GM19238 (cell line): ENCODE measurements at regions not wholly inside any gene's neighbourhood (a gene's known extent, or its start where the extent isn't known, plus 50 kb on each side); places are given as distances from the start of the nearest gene placed in this dataset.
"Not testable (repeated sequence)": the region's sequence is repeated elsewhere in the genome, so short reads cannot be mapped to it uniquely, and the experiment has no call there.

Source experiments
- DNase-seq: peaks from one replicate; pipeline ENCODE4 v3.0.0; 2011; ENCODE audit warnings: low spot score; ENCODE audit not compliant: insufficient read length

- no peak for DNase-seq
These were observed 419.2 kb upstream of the NFE2L3 start for GRCh38 chr7:25732766-25733217.

DNA sequence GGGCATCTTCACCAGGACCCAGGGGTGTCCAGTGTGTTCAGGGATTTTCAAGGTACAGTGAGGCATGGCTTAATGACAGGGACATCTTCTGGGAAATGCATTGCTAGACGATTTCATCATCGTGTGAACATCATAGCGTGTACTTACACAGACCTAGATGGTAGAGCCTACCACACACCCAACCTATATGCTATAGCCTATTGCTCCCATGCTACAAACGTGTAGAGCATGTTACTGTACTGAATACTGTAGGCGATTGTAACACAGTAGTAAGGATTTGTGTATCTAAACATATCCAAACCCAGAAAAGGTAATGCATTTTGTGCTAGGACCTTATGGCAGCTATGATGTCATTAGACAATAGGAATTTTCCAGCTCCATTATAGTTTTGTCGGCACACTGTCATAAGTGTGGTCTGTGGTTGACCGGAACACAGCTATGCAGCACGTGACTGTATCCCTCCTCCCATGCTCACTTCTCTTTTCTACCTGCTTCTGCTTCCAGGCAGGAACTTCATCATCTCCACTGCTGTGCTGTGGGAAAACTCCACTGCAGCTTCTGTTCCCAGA lies 416.2 kb upstream of the NFE2L3 start:
- no peak for DNase-seq

GRCh38 chr7:25738528-25738927 lies 413.5 kb upstream of the NFE2L3 start:
- DNase-seq: no peak

GRCh38 chr7:25739143-25739542 lies 412.9 kb upstream of the NFE2L3 start:
- no peak for DNase-seq

- DNase-seq: no peak
These were observed 409.7 kb upstream of the NFE2L3 start for GRCh38 chr7:25742316-25742715.

- not testable (repeated sequence) for DNase-seq
These were observed 408.1 kb upstream of the NFE2L3 start for GRCh38 chr7:25743670-25744451.

DNA sequence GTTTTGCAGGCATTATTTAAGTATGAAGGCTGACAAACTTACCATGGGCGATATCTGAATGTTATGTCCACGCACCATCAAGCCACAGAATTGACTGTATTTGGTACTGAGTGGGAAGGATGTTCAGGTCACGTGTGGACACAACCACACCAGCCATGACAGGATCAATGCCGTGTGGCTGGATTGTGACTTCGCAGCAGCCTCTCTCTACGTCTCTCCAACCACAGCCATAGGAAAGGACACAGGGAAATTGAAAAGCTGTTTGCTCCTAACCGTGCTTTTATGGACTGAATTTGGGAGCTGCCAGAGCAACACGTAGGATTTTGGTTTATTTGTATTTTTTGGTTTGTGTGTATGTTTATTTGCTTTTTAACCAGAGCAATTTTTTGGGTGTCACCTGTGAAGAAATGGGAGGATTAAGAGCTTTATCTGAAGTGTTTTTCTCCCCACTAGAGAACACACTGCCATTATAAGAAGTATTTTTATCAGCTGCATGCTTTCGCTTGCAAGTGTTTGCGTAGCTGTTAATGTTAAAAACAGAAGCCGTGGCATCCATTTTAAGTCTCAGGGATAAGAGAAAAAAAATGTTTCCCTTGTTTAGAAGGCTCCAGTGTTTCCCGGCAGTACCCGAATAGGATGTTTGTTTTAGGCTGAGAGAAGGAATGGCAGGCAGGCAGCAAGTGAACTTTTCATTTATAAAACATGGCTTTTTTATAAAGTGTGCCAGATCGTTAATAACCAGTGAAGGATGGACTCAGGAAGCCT lies 401.1 kb upstream of the NFE2L3 start:
- no peak for DNase-seq

GRCh38 chr7:25752154-25752553 lies 399.8 kb upstream of the NFE2L3 start:
- no peak for DNase-seq

GRCh38 chr7:25752967-25753791 lies 398.8 kb upstream of the NFE2L3 start:
- no peak for DNase-seq

DNA sequence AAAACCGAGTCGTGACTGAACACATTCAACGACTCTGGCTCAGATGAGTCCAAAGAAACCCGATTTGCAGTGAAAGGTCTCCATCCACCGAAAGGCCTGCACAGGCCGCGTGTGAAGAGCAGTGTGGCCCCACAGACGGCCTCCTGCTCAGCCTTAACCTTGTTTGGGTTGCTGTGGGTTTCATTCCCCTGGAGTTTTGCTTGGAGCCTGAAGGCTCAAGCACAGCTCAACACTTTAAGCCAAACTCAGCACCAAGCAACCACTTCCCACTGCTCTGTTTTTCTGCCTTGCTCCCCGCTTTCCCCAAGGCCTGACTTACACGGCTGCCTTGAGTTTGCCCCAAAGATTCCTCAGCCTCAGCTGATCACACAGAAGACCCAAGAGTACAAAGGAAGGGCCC lies 398.2 kb upstream of the NFE2L3 start:
- DNase-seq: no peak

- DNase-seq: no peak
These were observed 397.7 kb upstream of the NFE2L3 start for GRCh38 chr7:25754333-25754732.

GRCh38 chr7:25754751-25755150 lies 397.2 kb upstream of the NFE2L3 start:
- no peak for DNase-seq

GRCh38 chr7:25756601-25757000 lies 395.4 kb upstream of the NFE2L3 start:
- DNase-seq: no peak

DNA sequence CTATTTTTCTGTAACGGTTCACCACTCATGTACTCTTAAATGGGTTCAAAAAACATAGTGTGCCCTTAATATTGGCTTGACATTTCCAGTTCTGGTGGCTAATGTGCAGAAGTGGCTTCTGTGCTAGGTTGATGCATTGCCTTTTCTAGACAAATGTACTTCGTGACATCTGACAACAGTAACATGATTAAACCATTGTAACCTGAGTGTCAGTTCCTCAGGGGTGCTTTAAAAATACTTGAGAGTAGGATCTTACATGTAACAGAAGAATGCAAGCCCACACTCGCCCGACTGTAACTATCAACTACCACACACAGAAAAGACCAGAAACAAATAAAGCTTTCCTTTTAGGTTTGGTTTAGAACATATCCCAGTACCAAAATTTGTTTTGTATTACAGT lies 393.4 kb upstream of the NFE2L3 start:
- DNase-seq: no peak

DNA sequence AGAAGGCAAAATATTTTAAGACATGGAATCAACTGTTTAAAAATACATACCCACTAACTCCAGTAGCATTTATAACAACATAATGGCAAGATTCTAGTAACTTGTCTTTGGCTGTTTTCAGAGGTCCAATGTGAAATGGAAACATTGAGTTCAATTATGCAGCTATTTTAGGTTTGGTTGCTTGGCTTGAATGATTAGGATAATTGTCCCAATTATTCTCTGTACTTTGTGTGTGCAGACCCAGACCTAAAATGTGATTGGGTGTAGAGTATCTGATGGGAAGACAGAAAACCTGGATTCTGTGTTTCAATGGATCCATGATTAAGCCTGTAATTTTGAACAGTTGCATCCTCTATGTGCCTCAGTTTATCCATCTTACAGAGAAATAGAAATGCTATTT lies 392.7 kb upstream of the NFE2L3 start:
- no peak for DNase-seq

DNA sequence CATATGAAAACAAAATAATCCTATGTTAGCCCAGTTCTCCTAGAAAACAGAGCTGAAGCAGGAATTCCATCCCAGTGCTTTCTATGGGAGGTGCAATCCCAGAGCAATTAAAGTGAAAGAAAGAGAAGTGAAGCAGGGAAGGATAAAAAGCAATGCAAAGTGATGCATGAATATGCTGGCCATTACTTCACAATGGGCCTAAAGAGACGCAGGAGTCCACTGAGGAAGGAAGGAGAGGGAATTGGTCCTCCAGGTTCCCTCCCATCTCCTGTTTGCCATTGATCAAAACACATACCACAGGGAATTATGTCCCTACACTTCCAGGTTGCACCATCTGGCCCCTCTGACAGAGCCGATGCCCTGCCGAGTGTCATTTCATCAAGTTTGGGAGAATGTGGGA lies 392.2 kb upstream of the NFE2L3 start:
- no peak for DNase-seq

- DNase-seq: no peak
These were observed 389.2 kb upstream of the NFE2L3 start for GRCh38 chr7:25762511-25763462.

- no peak for DNase-seq
These were observed 388.5 kb upstream of the NFE2L3 start for GRCh38 chr7:25763463-25763860.

DNA sequence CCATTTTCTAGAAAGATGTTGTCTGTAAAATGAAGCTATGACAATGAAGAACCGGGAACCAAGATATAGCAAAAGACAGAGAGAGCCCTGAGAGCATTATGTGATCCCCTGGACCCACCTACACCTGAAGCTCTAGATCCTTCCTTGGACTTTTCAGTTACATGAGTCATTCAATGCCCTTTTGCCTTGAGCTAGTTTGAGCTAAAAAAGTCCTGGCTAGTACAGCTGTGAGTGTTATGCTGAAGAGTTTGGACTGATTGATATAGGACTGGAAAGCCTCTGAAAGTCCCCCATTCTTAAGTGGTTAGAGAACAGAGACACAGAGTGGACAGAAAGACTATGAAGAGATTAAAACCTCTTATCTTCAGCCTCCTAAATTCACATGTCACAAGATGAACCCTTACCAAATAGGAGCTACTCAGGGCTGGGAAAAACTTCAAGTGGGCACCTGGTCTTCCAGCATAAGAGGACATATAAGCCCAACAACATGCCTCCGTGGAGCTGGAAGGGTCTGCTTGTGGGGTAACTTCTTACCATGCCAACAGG lies 386.8 kb upstream of the NFE2L3 start:
- DNase-seq: no peak

DNA sequence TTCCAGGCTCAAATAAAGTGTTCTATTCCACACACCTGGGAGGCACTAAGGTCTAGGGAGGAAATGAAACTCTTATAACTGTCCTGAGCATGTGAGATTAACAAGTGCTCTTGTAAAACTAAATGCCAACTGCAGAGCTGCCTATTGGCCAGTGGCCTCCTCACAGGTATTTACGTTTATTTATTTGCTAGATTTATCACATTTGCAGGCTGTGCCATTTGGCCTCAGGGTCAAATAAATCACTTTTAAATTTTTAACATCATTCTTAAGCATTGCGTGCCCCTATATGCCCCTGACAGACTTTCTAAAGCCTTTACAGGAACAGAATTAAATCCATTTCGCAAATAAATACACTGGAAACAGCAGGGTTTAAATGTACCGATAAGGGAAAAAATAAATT lies 381.8 kb upstream of the NFE2L3 start:
- no peak for DNase-seq
